ENCODE measurements at regions not wholly inside any gene's neighbourhood (a gene's known extent, or its start where the extent isn't known, plus 50 kb on each side); places are given as distances from the start of the nearest gene placed in this dataset.

- Histone ChIP-seq H3K36me3 (ENCODE audit: control insufficient read depth, insufficient read depth, low read length) (no peaks in the 10 kb centered on the region), H3K9me3 (ENCODE audit: control insufficient read depth, insufficient read depth, low read depth, low read length) (no peaks in the 10 kb centered on the region), H3K27ac (ENCODE audit: low read length) (no peak overlapping the region), H3K4me3 (ENCODE audit: low read depth in 2 of 2, low read length in 2 of 2) (no peak overlapping the region), H3K4me1 (ENCODE audit: control insufficient read depth, insufficient read depth, low read length) (no peaks in the 10 kb centered on the region), H3K27me3 (ENCODE audit: control insufficient read depth, insufficient read depth, low read length) (no peaks in the 10 kb centered on the region)
- no peak for DNase-seq (ENCODE audit: low read depth, low spot score)
- ATAC-seq: no peak
- in situ Hi-C loops (cut with HindIII; ENCODE audit: low pct_unique_long_range_greater_than_20kb, low sequenced_read_pairs): no loop called here
- CTCF ChIA-PET: no interaction called here
- TF ChIP-seq POLR2AphosphoS5 (IDR thresholded peaks at IDR 0.05; ENCODE audit: low read depth, low read length) (no peak), SIN3A (IDR thresholded peaks at IDR 0.05; ENCODE audit: borderline replicate concordance, insufficient read depth, low read depth, low read length) (no peak), REST (IDR thresholded peaks at IDR 0.05; ENCODE audit: insufficient read depth in 1 of 2, low read depth in 2 of 2, low read length in 1 of 2) (no peak), CTCF (IDR thresholded peaks at IDR 0.05) (no peak), TCF7L2 (IDR thresholded peaks at IDR 0.05; ENCODE audit: low read depth, low read length) (no peak)
- no TSS peak for BruUV-seq (replicated peaks)
- POLR2A ChIA-PET: no interaction called here
- intact Hi-C loops (cut with micrococcal nuclease; ENCODE audit: unreplicated experiment): no loop called here
Observed at GRCh38 chr3:988785-989184, 104.0 kb upstream of the CNTN6 start.

GRCh38 chr3:992871-993270, 100.0 kb upstream of the CNTN6 start:
- no peaks in the 10 kb centered on the region for H3K36me3 ChIP-seq (ENCODE audit: control insufficient read depth, insufficient read depth, low read length)
- CTCF ChIA-PET: no interaction called here
- H3K9me3 ChIP-seq (ENCODE audit: control insufficient read depth, insufficient read depth, low read depth, low read length): no peaks in the 10 kb centered on the region
- no peaks in the 10 kb centered on the region for H3K27me3 ChIP-seq (ENCODE audit: control insufficient read depth, insufficient read depth, low read length)
- in situ Hi-C loops (cut with HindIII; ENCODE audit: low pct_unique_long_range_greater_than_20kb, low sequenced_read_pairs): no loop called here
- intact Hi-C loops (cut with micrococcal nuclease; ENCODE audit: unreplicated experiment): loop anchor here (10.0 kb wide), 1 partner anchor 1512 kb away; no protein-coding TSS in a partner anchor
- no peak for DNase-seq (ENCODE audit: low read depth, low spot score)
- TF ChIP-seq REST (IDR thresholded peaks at IDR 0.05; ENCODE audit: insufficient read depth in 1 of 2, low read depth in 2 of 2, low read length in 1 of 2): no peak
- no peak for TF ChIP-seq CTCF (IDR thresholded peaks at IDR 0.05)
- TF ChIP-seq TCF7L2 (IDR thresholded peaks at IDR 0.05; ENCODE audit: low read depth, low read length): no peak
- TF ChIP-seq SIN3A (IDR thresholded peaks at IDR 0.05; ENCODE audit: borderline replicate concordance, insufficient read depth, low read depth, low read length): no peak
- TF ChIP-seq POLR2AphosphoS5 (IDR thresholded peaks at IDR 0.05; ENCODE audit: low read depth, low read length): no peak
- H3K4me3 ChIP-seq (ENCODE audit: low read depth in 2 of 2, low read length in 2 of 2): no peak overlapping the region
- no peak for ATAC-seq
- POLR2A ChIA-PET: no interaction called here
- no peaks in the 10 kb centered on the region for H3K4me1 ChIP-seq (ENCODE audit: control insufficient read depth, insufficient read depth, low read length)
- H3K27ac ChIP-seq (ENCODE audit: low read length): no peak overlapping the region
- no TSS peak for BruUV-seq (replicated peaks)
